Activated T-cell treated with anti-CD3 and anti-CD28 coated beads, Interleukin-2, amount 50 U/mL, for 4 hours (primary cell): ENCODE measurements at regions not wholly inside any gene's neighbourhood (a gene's known extent, or its start where the extent isn't known, plus 50 kb on each side); places are given as distances from the start of the nearest gene placed in this dataset.

Experiments
- ATAC-seq, 2 donors: fragments of 200-7000 bp; cut with Tn5 transposase; one replicate each; pipeline ENCODE4 v1.10.0; 2021
- DNase-seq: peaks from one replicate; pipeline ENCODE4 v3.0.0-alpha.2; 2020
- H3K27me3 Mint-ChIP-seq: one replicate; pipeline ENCODE4 v1.8.0; 2021; ENCODE audit warnings: low read depth, mixed read lengths
- H3K36me3 Mint-ChIP-seq: one replicate; pipeline ENCODE4 v1.8.0; 2022; ENCODE audit warnings: mixed read lengths; ENCODE audit not compliant: insufficient read depth
- H3K4me1 Mint-ChIP-seq: one replicate; pipeline ENCODE4 v1.8.0; 2021; ENCODE audit warnings: low read depth, mixed read lengths
- H3K4me3 Mint-ChIP-seq: one replicate; pipeline ENCODE4 v1.8.0; 2021; ENCODE audit warnings: mild to moderate bottlenecking, moderate library complexity, mixed read lengths
- H3K9me3 Mint-ChIP-seq: one replicate; pipeline ENCODE4 v1.8.0; 2021; ENCODE audit warnings: mixed read lengths

GRCh38 chr13:24064371-24064770 is 96.1 kb upstream of the SPATA13 start:
- H3K4me3 Mint-ChIP-seq, result no peak overlapping the region
- no peaks in the 10 kb centered on the region for H3K9me3 Mint-ChIP-seq
- DNase-seq, result no peak
- ATAC-seq, result no peak
- H3K36me3 Mint-ChIP-seq, result no peaks in the 10 kb centered on the region
- H3K4me1 Mint-ChIP-seq, result peaks cover 8% of the 10 kb centered on the region
- H3K27me3 Mint-ChIP-seq, result peaks cover 6% of the 10 kb centered on the region

- Mint-ChIP-seq H3K4me1 (peaks cover 8% of the 10 kb centered on the region), H3K27me3 (peaks cover 7% of the 10 kb centered on the region), H3K4me3 (no peak overlapping the region), H3K9me3 (no peaks in the 10 kb centered on the region), H3K36me3 (no peaks in the 10 kb centered on the region)
- no peak for DNase-seq
- ATAC-seq, result no peak
These were observed 95.3 kb upstream of the SPATA13 start for GRCh38 chr13:24065176-24065575.

- Mint-ChIP-seq H3K27me3 (peaks cover 7% of the 10 kb centered on the region), H3K4me3 (no peak overlapping the region), H3K9me3 (no peaks in the 10 kb centered on the region), H3K4me1 (peaks cover 8% of the 10 kb centered on the region), H3K36me3 (no peaks in the 10 kb centered on the region)
- ATAC-seq (no peak), DNase-seq (no peak)
These were observed 93.9 kb upstream of the SPATA13 start for GRCh38 chr13:24066405-24067295.

GRCh38 chr13:24068472-24068871 is 92.0 kb upstream of the SPATA13 start:
- peaks cover 5% of the 10 kb centered on the region for H3K27me3 Mint-ChIP-seq
- no peaks in the 10 kb centered on the region for H3K9me3 Mint-ChIP-seq
- no peaks in the 10 kb centered on the region for H3K36me3 Mint-ChIP-seq
- H3K4me3 Mint-ChIP-seq, result no peak overlapping the region
- peaks cover 5% of the 10 kb centered on the region for H3K4me1 Mint-ChIP-seq
- ATAC-seq (no peak), DNase-seq (no peak)

- Mint-ChIP-seq H3K36me3 (no peaks in the 10 kb centered on the region), H3K4me3 (no peak overlapping the region), H3K4me1 (no peaks in the 10 kb centered on the region), H3K27me3 (peaks cover 5% of the 10 kb centered on the region), H3K9me3 (no peaks in the 10 kb centered on the region)
- ATAC-seq (no peak), DNase-seq (no peak)
These were observed 89.5 kb upstream of the SPATA13 start for GRCh38 chr13:24071016-24071415.

- no peak overlapping the region for H3K4me3 Mint-ChIP-seq
- no peaks in the 10 kb centered on the region for H3K4me1 Mint-ChIP-seq
- DNase-seq (no peak), ATAC-seq (no peak)
- no peaks in the 10 kb centered on the region for H3K36me3 Mint-ChIP-seq
- no peaks in the 10 kb centered on the region for H3K9me3 Mint-ChIP-seq
- peaks cover 9% of the 10 kb centered on the region for H3K27me3 Mint-ChIP-seq
These were observed 89.0 kb upstream of the SPATA13 start for GRCh38 chr13:24071423-24072075.

GRCh38 chr13:24073657-24074056 is 86.9 kb upstream of the SPATA13 start:
- Mint-ChIP-seq H3K36me3 (no peaks in the 10 kb centered on the region), H3K9me3 (no peaks in the 10 kb centered on the region), H3K4me3 (no peak overlapping the region), H3K27me3 (peaks cover 7% of the 10 kb centered on the region), H3K4me1 (no peaks in the 10 kb centered on the region)
- DNase-seq (no peak), ATAC-seq (no peak)

- no peak for ATAC-seq
These were observed 85.8 kb upstream of the SPATA13 start for GRCh38 chr13:24074678-24075077.

GRCh38 chr13:24075137-24075975 is 85.2 kb upstream of the SPATA13 start:
- H3K9me3 Mint-ChIP-seq, result no peaks in the 10 kb centered on the region
- DNase-seq, result no peak
- H3K36me3 Mint-ChIP-seq, result no peaks in the 10 kb centered on the region
- no peak for ATAC-seq
- H3K4me1 Mint-ChIP-seq, result no peaks in the 10 kb centered on the region
- H3K4me3 Mint-ChIP-seq, result no peak overlapping the region
- H3K27me3 Mint-ChIP-seq, result peaks cover 5% of the 10 kb centered on the region

More at GRCh38 chr13:24074678-24075077, 85.8 kb upstream of the SPATA13 start:
- H3K36me3 Mint-ChIP-seq, result no peaks in the 10 kb centered on the region
- DNase-seq, result no peak
- H3K27me3 Mint-ChIP-seq, result peaks cover 7% of the 10 kb centered on the region
- H3K9me3 Mint-ChIP-seq, result no peaks in the 10 kb centered on the region
- H3K4me1 Mint-ChIP-seq, result no peaks in the 10 kb centered on the region
- no peak overlapping the region for H3K4me3 Mint-ChIP-seq

GRCh38 chr13:24076109-24076508 is 84.4 kb upstream of the SPATA13 start:
- H3K4me1 Mint-ChIP-seq, result no peaks in the 10 kb centered on the region
- ATAC-seq (no peak), DNase-seq (no peak)
- no peaks in the 10 kb centered on the region for H3K9me3 Mint-ChIP-seq
- H3K36me3 Mint-ChIP-seq, result no peaks in the 10 kb centered on the region
- H3K27me3 Mint-ChIP-seq, result peaks cover 5% of the 10 kb centered on the region
- H3K4me3 Mint-ChIP-seq, result no peak overlapping the region

- Mint-ChIP-seq H3K27me3 (peaks cover 5% of the 10 kb centered on the region), H3K4me3 (no peak overlapping the region), H3K36me3 (no peaks in the 10 kb centered on the region), H3K9me3 (no peaks in the 10 kb centered on the region), H3K4me1 (no peaks in the 10 kb centered on the region)
- DNase-seq (no peak), ATAC-seq (no peak)
These were observed 83.9 kb upstream of the SPATA13 start for GRCh38 chr13:24076636-24077035.

GRCh38 chr13:24080134-24080533 is 80.4 kb upstream of the SPATA13 start:
- no peaks in the 10 kb centered on the region for H3K4me1 Mint-ChIP-seq
- no peaks in the 10 kb centered on the region for H3K9me3 Mint-ChIP-seq
- H3K36me3 Mint-ChIP-seq, result no peaks in the 10 kb centered on the region
- no peak overlapping the region for H3K4me3 Mint-ChIP-seq
- no peak for ATAC-seq
- H3K27me3 Mint-ChIP-seq, result peaks cover 8% of the 10 kb centered on the region
- no peak for DNase-seq

GRCh38 chr13:24081387-24081786 is 79.1 kb upstream of the SPATA13 start:
- ATAC-seq (no peak), DNase-seq (no peak)
- Mint-ChIP-seq H3K36me3 (no peaks in the 10 kb centered on the region), H3K27me3 (peaks cover 8% of the 10 kb centered on the region), H3K9me3 (no peaks in the 10 kb centered on the region), H3K4me3 (no peak overlapping the region), H3K4me1 (no peaks in the 10 kb centered on the region)

- H3K4me1 Mint-ChIP-seq, result no peaks in the 10 kb centered on the region
- no peak for ATAC-seq
- H3K4me3 Mint-ChIP-seq, result no peak overlapping the region
- H3K36me3 Mint-ChIP-seq, result no peaks in the 10 kb centered on the region
- no peaks in the 10 kb centered on the region for H3K9me3 Mint-ChIP-seq
- no peak for DNase-seq
- H3K27me3 Mint-ChIP-seq, result peaks cover 9% of the 10 kb centered on the region
These were observed 77.4 kb upstream of the SPATA13 start for GRCh38 chr13:24083141-24083540.
